DOHH2 (cell line): ENCODE measurements at regions not wholly inside any gene's neighbourhood (a gene's known extent, or its start where the extent isn't known, plus 50 kb on each side); places are given as distances from the start of the nearest gene placed in this dataset.

ENCODE experiments used
- H3F3A ChIP-seq: fragments of 200-600 bp; sonication (generic), shearing (Covaris generic); 2 replicates; pipeline ENCODE4 v1.6.0; 2016; ENCODE audit warnings: antibody characterized with exemption, mild to moderate bottlenecking; ENCODE audit not compliant: control insufficient read depth, insufficient read depth
- H3K27ac ChIP-seq: fragments of 200-600 bp; sonication (generic); 2 replicates; pipeline ENCODE4 v1.5.1; 2014; ENCODE audit warnings: low read depth, mild to moderate bottlenecking, low read length, moderate library complexity
- H3K27me3 ChIP-seq: fragments of 200-600 bp; sonication (generic); 2 replicates; pipeline ENCODE4 v1.6.1; 2014; ENCODE audit warnings: mild to moderate bottlenecking, low read length, mixed read lengths; ENCODE audit not compliant: control insufficient read depth
- H3K36me3 ChIP-seq: fragments of 200-600 bp; sonication (generic); 2 replicates; pipeline ENCODE4 v1.6.1; 2014; ENCODE audit warnings: mild to moderate bottlenecking, low read length, moderate library complexity, mixed read lengths; ENCODE audit not compliant: control insufficient read depth
- H3K4me1 ChIP-seq: fragments of 200-600 bp; sonication (generic); 2 replicates; pipeline ENCODE4 v1.6.1; 2014; ENCODE audit warnings: mild to moderate bottlenecking, low read length, mixed read lengths; ENCODE audit not compliant: control insufficient read depth
- H3K4me2 ChIP-seq: fragments of 200-600 bp; sonication (generic); 2 replicates; pipeline ENCODE4 v1.6.0; 2014; ENCODE audit warnings: mild to moderate bottlenecking, low read length, moderate library complexity
- H3K4me3 ChIP-seq: fragments of 200-600 bp; sonication (generic); 2 replicates; pipeline ENCODE4 v1.5.1; 2014; ENCODE audit warnings: mild to moderate bottlenecking, low read length, mixed read lengths
- H3K79me2 ChIP-seq: fragments of 200-600 bp; sonication (generic); 2 replicates; pipeline ENCODE4 v1.6.1; 2014; ENCODE audit warnings: mild to moderate bottlenecking, low read length, mixed read lengths; ENCODE audit not compliant: control insufficient read depth
- H3K9me2 ChIP-seq: fragments of 200-600 bp; sonication (generic); replicated peaks from 2 replicates; pipeline ENCODE4 v1.6.1; 2014; ENCODE audit warnings: mild to moderate bottlenecking, low read length, mixed read lengths; ENCODE audit not compliant: control insufficient read depth
- H3K9me3 ChIP-seq: fragments of 200-600 bp; sonication (generic); 2 replicates; pipeline ENCODE4 v1.6.1; 2014; ENCODE audit warnings: antibody characterized with exemption, low read length, mixed read lengths; ENCODE audit not compliant: control insufficient read depth, insufficient read depth
- H4K20me1 ChIP-seq: fragments of 200-600 bp; sonication (generic); 2 replicates; pipeline ENCODE4 v1.6.0; 2014; ENCODE audit warnings: low read depth, mild to moderate bottlenecking, antibody characterized with exemption, low read length, moderate library complexity; ENCODE audit not compliant: control insufficient read depth, insufficient read depth
- EZH2phosphoT487 ChIP-seq: fragments of 200-600 bp; sonication (generic); IDR thresholded peaks from 2 replicates; pipeline ENCODE4 v1.6.1; 2017; ENCODE audit warnings: borderline replicate concordance, mild to moderate bottlenecking, antibody characterized with exemption, low read length, moderate library complexity, mixed read lengths
- TF ChIP-seq, protein P1 (sequence below): fragments of 200-600 bp; sonication (generic); IDR thresholded peaks from one replicate; pipeline ENCODE4 v1.5.1; 2014; ENCODE audit warnings: antibody characterized with exemption, mild to moderate bottlenecking, low read depth, low read length; ENCODE audit not compliant: poor library complexity, severe bottlenecking

DNA sequence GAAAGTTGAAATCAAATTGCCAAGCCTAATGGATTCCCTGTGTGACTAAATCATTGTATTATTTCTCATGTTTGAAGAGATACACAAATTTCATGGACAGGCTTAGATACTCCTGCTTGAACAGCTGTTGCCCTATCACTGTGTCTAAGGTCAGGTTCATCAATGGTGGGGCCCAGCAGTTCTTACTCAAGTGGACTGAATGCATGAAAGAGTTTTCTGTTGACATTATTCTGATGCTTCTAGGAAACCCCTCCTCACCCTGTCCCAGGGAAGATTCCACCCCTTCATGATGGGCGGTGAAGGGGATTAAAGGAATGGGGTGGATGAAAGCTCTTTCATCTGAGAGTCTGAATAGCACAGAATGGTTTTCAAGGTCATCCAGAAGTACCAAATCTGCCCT is 148.8 kb downstream of the INO80D start:
- H3K9me2 ChIP-seq, result no peaks in the 10 kb centered on the region
- H3K36me3 ChIP-seq, result no peaks in the 10 kb centered on the region
- H3F3A ChIP-seq, result no peaks in the 10 kb centered on the region
- H3K4me2 ChIP-seq, result no peak overlapping the region
- H3K27ac ChIP-seq, result no peak overlapping the region
- no peak overlapping the region for H3K4me3 ChIP-seq
- 0 out of 2 replicates have a peak, but pooled peaks cover 3% of the 10 kb centered on the region for H3K27me3 ChIP-seq
- H3K9me3 ChIP-seq, result no peaks in the 10 kb centered on the region
- H3K4me1 ChIP-seq, result no peaks in the 10 kb centered on the region
- H4K20me1 ChIP-seq, result no peaks in the 10 kb centered on the region
- TF ChIP-seq, protein P1, sequence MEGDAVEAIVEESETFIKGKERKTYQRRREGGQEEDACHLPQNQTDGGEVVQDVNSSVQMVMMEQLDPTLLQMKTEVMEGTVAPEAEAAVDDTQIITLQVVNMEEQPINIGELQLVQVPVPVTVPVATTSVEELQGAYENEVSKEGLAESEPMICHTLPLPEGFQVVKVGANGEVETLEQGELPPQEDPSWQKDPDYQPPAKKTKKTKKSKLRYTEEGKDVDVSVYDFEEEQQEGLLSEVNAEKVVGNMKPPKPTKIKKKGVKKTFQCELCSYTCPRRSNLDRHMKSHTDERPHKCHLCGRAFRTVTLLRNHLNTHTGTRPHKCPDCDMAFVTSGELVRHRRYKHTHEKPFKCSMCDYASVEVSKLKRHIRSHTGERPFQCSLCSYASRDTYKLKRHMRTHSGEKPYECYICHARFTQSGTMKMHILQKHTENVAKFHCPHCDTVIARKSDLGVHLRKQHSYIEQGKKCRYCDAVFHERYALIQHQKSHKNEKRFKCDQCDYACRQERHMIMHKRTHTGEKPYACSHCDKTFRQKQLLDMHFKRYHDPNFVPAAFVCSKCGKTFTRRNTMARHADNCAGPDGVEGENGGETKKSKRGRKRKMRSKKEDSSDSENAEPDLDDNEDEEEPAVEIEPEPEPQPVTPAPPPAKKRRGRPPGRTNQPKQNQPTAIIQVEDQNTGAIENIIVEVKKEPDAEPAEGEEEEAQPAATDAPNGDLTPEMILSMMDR, result no peak
- no peak for TF ChIP-seq EZH2phosphoT487
- no peaks in the 10 kb centered on the region for H3K79me2 ChIP-seq

DNA sequence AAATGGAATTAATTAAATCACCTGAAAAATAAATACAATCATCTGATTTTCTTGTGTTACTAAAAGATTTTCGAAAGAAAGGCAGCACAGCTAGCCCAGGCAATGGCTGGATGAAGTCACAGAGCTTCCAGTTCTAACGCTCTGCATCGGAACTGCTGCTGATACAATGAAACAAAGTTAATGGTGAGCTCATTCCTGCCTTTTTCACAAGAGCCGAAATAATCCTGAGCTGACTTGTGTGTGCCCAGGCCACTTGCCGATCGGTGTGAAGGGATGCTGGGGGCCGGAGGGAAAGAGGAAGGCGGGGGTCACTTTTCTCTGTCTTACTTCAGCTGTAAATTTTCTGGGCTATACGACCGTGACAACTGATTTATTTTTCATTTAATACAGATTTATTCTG is 149.5 kb downstream of the INO80D start:
- no peaks in the 10 kb centered on the region for H3K79me2 ChIP-seq
- TF ChIP-seq, protein P1, result no peak
- TF ChIP-seq EZH2phosphoT487, result no peak
- no peaks in the 10 kb centered on the region for H3K36me3 ChIP-seq
- H3K9me3 ChIP-seq, result no peaks in the 10 kb centered on the region
- H3K27ac ChIP-seq, result no peak overlapping the region
- no peaks in the 10 kb centered on the region for H4K20me1 ChIP-seq
- no peak overlapping the region for H3K4me3 ChIP-seq
- H3K4me1 ChIP-seq, result no peaks in the 10 kb centered on the region
- H3K27me3 ChIP-seq, result 0 out of 2 replicates have a peak, but pooled peaks cover 3% of the 10 kb centered on the region
- H3K4me2 ChIP-seq, result no peak overlapping the region
- H3F3A ChIP-seq, result no peaks in the 10 kb centered on the region
- no peaks in the 10 kb centered on the region for H3K9me2 ChIP-seq

DNA sequence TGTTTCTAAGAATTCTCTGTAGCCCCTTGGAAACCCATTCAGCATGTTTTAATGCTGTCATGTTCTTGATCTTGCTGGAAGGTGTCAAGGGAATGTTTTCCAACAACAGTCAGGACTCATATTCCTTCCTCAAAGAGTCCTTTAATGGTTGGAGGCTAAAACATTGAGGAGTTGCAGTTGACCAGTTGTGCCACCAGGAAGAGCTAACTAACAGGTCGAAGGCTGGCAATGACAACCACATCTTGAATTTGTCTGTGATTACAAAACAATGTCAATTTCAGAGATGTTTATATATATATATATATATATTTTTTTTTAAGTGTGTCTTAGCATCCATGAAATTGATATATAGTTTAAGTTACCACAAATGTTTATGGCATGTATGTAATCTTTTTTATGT is 151.5 kb downstream of the INO80D start:
- Histone ChIP-seq H3K79me2 (no peaks in the 10 kb centered on the region), H3K27ac (no peak overlapping the region), H3K4me2 (no peak overlapping the region), H3K27me3 (0 out of 2 replicates have a peak, but pooled peaks cover 3% of the 10 kb centered on the region), H3K4me1 (no peaks in the 10 kb centered on the region), H4K20me1 (no peaks in the 10 kb centered on the region), H3K36me3 (no peaks in the 10 kb centered on the region), H3F3A (no peaks in the 10 kb centered on the region), H3K4me3 (no peak overlapping the region), H3K9me3 (no peaks in the 10 kb centered on the region), H3K9me2 (no peaks in the 10 kb centered on the region)
- TF ChIP-seq EZH2phosphoT487, result no peak
- TF ChIP-seq, protein P1, result no peak
